ENCODE measurements at regions not wholly inside any gene's neighbourhood (a gene's known extent, or its start where the extent isn't known, plus 50 kb on each side); places are given as distances from the start of the nearest gene placed in this dataset.

DNA sequence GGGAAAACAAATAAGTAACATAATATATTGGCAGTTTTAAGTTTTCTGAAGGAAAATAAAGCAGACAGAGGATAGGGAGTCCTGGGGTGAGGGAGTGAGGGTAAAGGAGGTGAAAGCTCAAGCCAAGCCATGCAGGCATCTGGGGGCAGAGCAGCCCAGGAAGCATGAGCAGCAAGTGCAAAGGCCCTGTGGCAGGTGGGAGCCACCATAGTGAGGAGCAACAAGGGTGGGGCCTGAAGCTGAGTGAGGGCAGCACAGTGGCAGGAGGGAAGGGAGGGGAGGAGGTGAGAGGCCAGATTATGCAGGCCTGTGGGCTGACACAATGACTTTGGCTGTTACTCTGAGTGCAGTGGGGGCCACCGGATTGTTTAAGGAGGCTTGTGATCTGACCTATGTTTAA, 138.8 kb upstream of the TNR start:
- H3K36me3 ChIP-seq (ENCODE audit: insufficient read depth, low read length) = no peaks in the 10 kb centered on the region
- no peak overlapping the region for H2AFZ ChIP-seq (ENCODE audit: low read length, unreplicated experiment)
- no peak overlapping the region for H3K27ac ChIP-seq (ENCODE audit: low read depth, low read length)
- no peak overlapping the region for H3K4me3 ChIP-seq (ENCODE audit: low read depth, low read length)
- no peaks in the 10 kb centered on the region for H3K27me3 ChIP-seq (ENCODE audit: insufficient read depth, low read length)
- no peaks in the 10 kb centered on the region for H3K79me2 ChIP-seq (ENCODE audit: control insufficient read depth, insufficient read depth, low read length, unreplicated experiment)
- H3K4me1 ChIP-seq (ENCODE audit: control insufficient read depth, insufficient read depth, low read length, unreplicated experiment) = no peaks in the 10 kb centered on the region

DNA sequence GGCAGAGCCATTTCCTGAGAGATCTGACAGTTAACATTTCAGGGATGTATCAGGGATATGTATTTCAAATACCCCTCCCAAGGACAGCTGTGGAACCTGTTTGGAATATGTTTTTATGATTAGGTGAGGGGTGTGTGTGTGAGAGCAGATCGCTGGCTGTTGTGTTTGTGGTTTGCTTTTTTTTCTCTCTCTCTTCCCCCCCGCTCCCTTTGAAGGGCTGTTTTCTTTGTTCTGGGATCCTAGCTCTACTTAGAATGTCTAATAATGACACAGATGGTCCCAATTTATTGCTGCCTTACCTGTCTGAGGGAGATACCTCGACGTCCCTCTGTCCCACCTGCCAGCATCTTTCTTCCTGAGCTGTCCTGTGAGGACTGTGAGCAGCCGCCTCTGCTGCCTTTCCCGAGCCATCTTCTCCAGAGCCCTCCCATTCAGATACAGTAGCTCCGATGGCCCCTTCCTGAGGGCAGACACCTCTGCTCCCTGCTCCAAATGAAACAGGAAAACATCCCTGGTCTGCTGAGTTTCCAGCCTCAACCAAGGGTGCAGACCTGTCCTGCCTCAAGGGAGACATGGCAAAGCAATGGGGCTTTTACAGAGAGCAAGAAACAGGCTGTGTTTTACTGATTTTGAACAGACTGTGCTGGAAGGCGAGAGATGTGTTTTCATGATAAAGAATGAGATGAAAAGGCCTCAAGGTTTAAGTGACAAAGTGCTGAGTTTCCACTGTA, 138.0 kb upstream of the TNR start:
- Histone ChIP-seq H3K4me1 (ENCODE audit: control insufficient read depth, insufficient read depth, low read length, unreplicated experiment) (no peaks in the 10 kb centered on the region), H3K4me3 (ENCODE audit: low read depth, low read length) (no peak overlapping the region), H3K27me3 (ENCODE audit: insufficient read depth, low read length) (no peaks in the 10 kb centered on the region), H3K36me3 (ENCODE audit: insufficient read depth, low read length) (no peaks in the 10 kb centered on the region), H2AFZ (ENCODE audit: low read length, unreplicated experiment) (no peak overlapping the region), H3K79me2 (ENCODE audit: control insufficient read depth, insufficient read depth, low read length, unreplicated experiment) (no peaks in the 10 kb centered on the region), H3K27ac (ENCODE audit: low read depth, low read length) (no peak overlapping the region)

DNA sequence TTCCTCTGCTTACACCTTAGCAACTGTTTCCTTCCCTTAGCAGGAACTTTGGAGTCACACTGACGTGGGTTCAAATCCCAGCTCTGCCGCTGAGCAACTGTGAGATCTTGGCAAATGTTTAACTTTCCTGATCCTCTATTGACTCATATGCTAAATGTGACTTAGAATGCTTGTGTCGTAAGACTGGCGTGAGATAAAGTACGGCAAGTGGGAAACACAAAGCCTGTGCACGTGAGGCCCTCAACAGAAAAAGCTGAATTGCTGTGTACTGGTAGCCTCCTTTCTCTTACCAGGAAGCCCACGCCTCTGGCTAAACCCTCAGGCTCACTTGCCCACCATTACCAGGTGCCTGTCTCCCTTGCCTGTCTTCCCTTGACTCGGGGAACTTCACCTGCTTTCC, 135.4 kb upstream of the TNR start:
- Histone ChIP-seq H3K79me2 (ENCODE audit: control insufficient read depth, insufficient read depth, low read length, unreplicated experiment) (no peaks in the 10 kb centered on the region), H3K36me3 (ENCODE audit: insufficient read depth, low read length) (no peaks in the 10 kb centered on the region), H3K4me1 (ENCODE audit: control insufficient read depth, insufficient read depth, low read length, unreplicated experiment) (no peaks in the 10 kb centered on the region), H3K27me3 (ENCODE audit: insufficient read depth, low read length) (no peaks in the 10 kb centered on the region), H3K4me3 (ENCODE audit: low read depth, low read length) (no peak overlapping the region), H2AFZ (ENCODE audit: low read length, unreplicated experiment) (no peak overlapping the region), H3K27ac (ENCODE audit: low read depth, low read length) (no peak overlapping the region)

- Histone ChIP-seq H3K27me3 (ENCODE audit: insufficient read depth, low read length) (no peaks in the 10 kb centered on the region; the same call in 1 of the 2 replicates), H3K36me3 (ENCODE audit: insufficient read depth, low read length) (no peaks in the 10 kb centered on the region), H3K79me2 (ENCODE audit: control insufficient read depth, insufficient read depth, low read length, unreplicated experiment) (no peaks in the 10 kb centered on the region)
Measured at GRCh38 chr1:175877939-175878737, 134.7 kb upstream of the TNR start.

GRCh38 chr1:175875556-175875955, 132.2 kb upstream of the TNR start:
- Histone ChIP-seq H3K27me3 (ENCODE audit: insufficient read depth, low read length) (peaks cover 11% of the 10 kb centered on the region), H2AFZ (ENCODE audit: low read length, unreplicated experiment) (no peak overlapping the region), H3K4me3 (ENCODE audit: low read depth, low read length) (no peak overlapping the region)

More at GRCh38 chr1:175877939-175878737, 134.7 kb upstream of the TNR start:
- H3K4me3 ChIP-seq (ENCODE audit: low read depth, low read length) = no peak overlapping the region
- H3K4me1 ChIP-seq (ENCODE audit: control insufficient read depth, insufficient read depth, low read length, unreplicated experiment) = no peaks in the 10 kb centered on the region
- no peak overlapping the region for H3K27ac ChIP-seq (ENCODE audit: low read depth, low read length)
- H2AFZ ChIP-seq (ENCODE audit: low read length, unreplicated experiment) = no peak overlapping the region

GRCh38 chr1:175874081-175874480, 130.7 kb upstream of the TNR start:
- H3K4me1 ChIP-seq (ENCODE audit: control insufficient read depth, insufficient read depth, low read length, unreplicated experiment) = no peaks in the 10 kb centered on the region
- H3K36me3 ChIP-seq (ENCODE audit: insufficient read depth, low read length) = no peaks in the 10 kb centered on the region
- peaks cover 11% of the 10 kb centered on the region for H3K27me3 ChIP-seq (ENCODE audit: insufficient read depth, low read length)
- H3K4me3 ChIP-seq (ENCODE audit: low read depth, low read length) = no peak overlapping the region
- no peak overlapping the region for H2AFZ ChIP-seq (ENCODE audit: low read length, unreplicated experiment)
- no peak overlapping the region for H3K27ac ChIP-seq (ENCODE audit: low read depth, low read length)
- no peaks in the 10 kb centered on the region for H3K79me2 ChIP-seq (ENCODE audit: control insufficient read depth, insufficient read depth, low read length, unreplicated experiment)

More at GRCh38 chr1:175875556-175875955, 132.2 kb upstream of the TNR start:
- Histone ChIP-seq H3K36me3 (ENCODE audit: insufficient read depth, low read length) (no peaks in the 10 kb centered on the region), H3K27ac (ENCODE audit: low read depth, low read length) (no peak overlapping the region), H3K79me2 (ENCODE audit: control insufficient read depth, insufficient read depth, low read length, unreplicated experiment) (no peaks in the 10 kb centered on the region), H3K4me1 (ENCODE audit: control insufficient read depth, insufficient read depth, low read length, unreplicated experiment) (no peaks in the 10 kb centered on the region)

- Histone ChIP-seq H3K79me2 (ENCODE audit: control insufficient read depth, insufficient read depth, low read length, unreplicated experiment) (no peaks in the 10 kb centered on the region), H3K36me3 (ENCODE audit: insufficient read depth, low read length) (no peaks in the 10 kb centered on the region), H3K27ac (ENCODE audit: low read depth, low read length) (no peak overlapping the region), H3K4me3 (ENCODE audit: low read depth, low read length) (no peak overlapping the region), H3K27me3 (ENCODE audit: insufficient read depth, low read length) (peaks cover 11% of the 10 kb centered on the region), H3K4me1 (ENCODE audit: control insufficient read depth, insufficient read depth, low read length, unreplicated experiment) (no peaks in the 10 kb centered on the region), H2AFZ (ENCODE audit: low read length, unreplicated experiment) (no peak overlapping the region)
Measured at GRCh38 chr1:175873290-175873935, 130.0 kb upstream of the TNR start.

- H3K4me1 ChIP-seq (ENCODE audit: control insufficient read depth, insufficient read depth, low read length, unreplicated experiment) = no peaks in the 10 kb centered on the region
- no peaks in the 10 kb centered on the region for H3K79me2 ChIP-seq (ENCODE audit: control insufficient read depth, insufficient read depth, low read length, unreplicated experiment)
- no peak overlapping the region for H3K27ac ChIP-seq (ENCODE audit: low read depth, low read length)
- H2AFZ ChIP-seq (ENCODE audit: low read length, unreplicated experiment) = no peak overlapping the region
- H3K27me3 ChIP-seq (ENCODE audit: insufficient read depth, low read length) = peaks cover 11% of the 10 kb centered on the region
- no peaks in the 10 kb centered on the region for H3K36me3 ChIP-seq (ENCODE audit: insufficient read depth, low read length)
- H3K4me3 ChIP-seq (ENCODE audit: low read depth, low read length) = no peak overlapping the region
Measured at GRCh38 chr1:175872588-175872987, 129.2 kb upstream of the TNR start.

GRCh38 chr1:175871647-175872046, 128.3 kb upstream of the TNR start:
- Histone ChIP-seq H3K4me1 (ENCODE audit: control insufficient read depth, insufficient read depth, low read length, unreplicated experiment) (no peaks in the 10 kb centered on the region), H3K27me3 (ENCODE audit: insufficient read depth, low read length) (peaks cover 11% of the 10 kb centered on the region), H3K36me3 (ENCODE audit: insufficient read depth, low read length) (no peaks in the 10 kb centered on the region)

GRCh38 chr1:175870217-175870616, 126.8 kb upstream of the TNR start:
- no peak overlapping the region for H2AFZ ChIP-seq (ENCODE audit: low read length, unreplicated experiment)
- no peaks in the 10 kb centered on the region for H3K4me1 ChIP-seq (ENCODE audit: control insufficient read depth, insufficient read depth, low read length, unreplicated experiment)

More at GRCh38 chr1:175871647-175872046, 128.3 kb upstream of the TNR start:
- Histone ChIP-seq H2AFZ (ENCODE audit: low read length, unreplicated experiment) (no peak overlapping the region), H3K4me3 (ENCODE audit: low read depth, low read length) (no peak overlapping the region), H3K27ac (ENCODE audit: low read depth, low read length) (no peak overlapping the region), H3K79me2 (ENCODE audit: control insufficient read depth, insufficient read depth, low read length, unreplicated experiment) (no peaks in the 10 kb centered on the region)

More at GRCh38 chr1:175870217-175870616, 126.8 kb upstream of the TNR start:
- H3K79me2 ChIP-seq (ENCODE audit: control insufficient read depth, insufficient read depth, low read length, unreplicated experiment) = no peaks in the 10 kb centered on the region
- H3K4me3 ChIP-seq (ENCODE audit: low read depth, low read length) = no peak overlapping the region
- no peak overlapping the region for H3K27ac ChIP-seq (ENCODE audit: low read depth, low read length)
- no peaks in the 10 kb centered on the region for H3K36me3 ChIP-seq (ENCODE audit: insufficient read depth, low read length)
- peaks cover 11% of the 10 kb centered on the region for H3K27me3 ChIP-seq (ENCODE audit: insufficient read depth, low read length)
